ENCODE measurements at regions not wholly inside any gene's neighbourhood (a gene's known extent, or its start where the extent isn't known, plus 50 kb on each side); places are given as distances from the start of the nearest gene placed in this dataset.

DNA sequence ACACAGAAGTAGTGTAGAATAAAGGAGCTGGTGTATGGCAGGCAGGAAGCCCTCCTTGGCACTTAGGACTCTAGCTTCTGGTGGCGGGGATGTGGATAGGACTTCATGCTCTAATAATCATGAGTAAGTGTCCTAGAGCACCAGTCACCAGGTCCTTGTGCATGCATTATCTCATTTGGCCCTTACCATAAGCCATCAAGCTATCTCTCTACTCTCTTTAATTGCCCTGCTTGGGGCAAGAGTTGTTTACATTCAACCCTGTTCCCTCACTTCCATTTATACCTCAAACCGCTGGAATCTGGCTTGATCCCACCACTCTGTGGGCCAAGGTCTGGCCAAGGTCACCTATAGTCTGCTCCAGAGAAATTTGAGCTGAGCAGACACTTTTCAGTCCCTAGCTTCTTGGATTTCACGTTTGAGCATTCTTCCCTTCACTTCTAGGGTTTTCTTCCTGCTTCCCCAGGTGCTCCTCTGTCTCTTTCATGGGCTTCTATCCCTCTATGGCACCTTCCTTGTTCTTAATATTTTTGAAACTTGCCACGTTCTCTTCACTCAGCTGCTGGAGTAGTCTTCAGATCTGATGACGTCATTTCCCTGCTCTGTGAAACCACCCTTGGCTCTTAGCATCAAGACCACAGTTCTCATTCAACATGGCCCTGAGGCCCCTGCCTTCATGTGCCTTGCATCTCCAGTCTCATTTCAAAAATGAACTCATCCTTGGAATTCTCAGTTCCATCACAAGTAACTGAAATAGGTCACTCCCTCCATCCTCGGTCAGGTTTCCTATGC, 94.9 kb upstream of the GATA6 start:
- no peak for DNase-seq

- no peak for DNase-seq
These were observed 89.4 kb upstream of the GATA6 start for GRCh38 chr18:22080035-22080434.

GRCh38 chr18:22082408-22082807, 87.0 kb upstream of the GATA6 start:
- no peak for DNase-seq

DNA sequence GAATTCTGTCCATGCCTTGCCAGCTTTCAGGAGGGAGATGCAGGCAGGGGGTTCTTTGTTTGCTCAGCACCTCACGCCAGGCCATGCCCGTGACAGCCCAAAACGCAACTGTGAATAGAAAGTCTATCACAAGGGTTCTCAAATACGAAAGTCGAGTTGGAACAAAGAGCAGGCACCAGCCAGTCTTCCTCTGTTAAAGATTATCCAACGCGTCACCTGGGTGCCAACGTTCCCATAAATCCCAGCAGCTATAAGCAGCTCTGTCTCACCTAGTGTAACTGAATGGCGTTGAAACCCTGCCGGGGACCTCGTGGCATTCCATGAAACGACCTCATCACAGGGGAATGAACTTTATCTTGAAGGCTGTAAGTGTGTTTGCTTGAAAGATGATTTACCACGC, 84.8 kb upstream of the GATA6 start:
- DNase-seq, result no peak

GRCh38 chr18:22086973-22087372, 82.4 kb upstream of the GATA6 start:
- DNase-seq, result no peak

- no peak for DNase-seq
These were observed 81.4 kb upstream of the GATA6 start for GRCh38 chr18:22088029-22088428.

GRCh38 chr18:22088996-22089640, 80.3 kb upstream of the GATA6 start:
- no peak for DNase-seq

- DNase-seq, result no peak
These were observed 78.0 kb upstream of the GATA6 start for GRCh38 chr18:22091341-22091740.

DNA sequence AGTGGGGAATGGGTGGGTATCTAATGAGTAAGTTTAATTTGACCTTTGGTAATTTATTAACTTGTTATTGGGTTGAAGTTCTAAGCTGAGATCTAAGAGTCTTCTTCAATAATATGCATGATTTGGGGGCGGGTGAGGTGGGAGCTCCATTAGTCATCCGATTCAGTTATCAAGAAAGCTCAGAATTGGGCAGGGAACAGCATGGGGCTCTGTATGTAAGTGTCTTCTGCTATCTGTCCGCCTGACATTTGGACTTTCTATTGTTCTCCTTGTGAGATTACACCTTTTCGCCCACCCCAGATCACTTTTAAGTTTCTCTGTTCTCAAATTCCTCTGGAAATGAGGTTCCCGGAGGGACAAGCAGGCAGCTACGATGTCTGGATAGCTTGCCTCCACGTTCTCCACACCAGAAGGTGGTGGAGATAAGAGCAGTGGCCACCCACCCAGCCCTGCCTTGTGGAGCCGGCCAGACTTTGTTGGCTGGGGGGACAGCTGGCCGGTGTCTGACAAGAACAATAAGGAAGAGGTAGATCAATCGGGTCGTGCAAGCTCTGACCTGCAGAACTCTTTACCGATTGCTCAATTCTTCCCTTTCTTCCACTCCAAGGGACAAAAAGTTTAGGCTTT, 75.5 kb upstream of the GATA6 start:
- DNase-seq, result no peak

GRCh38 chr18:22094358-22094734, 75.0 kb upstream of the GATA6 start:
- no peak for DNase-seq

DNA sequence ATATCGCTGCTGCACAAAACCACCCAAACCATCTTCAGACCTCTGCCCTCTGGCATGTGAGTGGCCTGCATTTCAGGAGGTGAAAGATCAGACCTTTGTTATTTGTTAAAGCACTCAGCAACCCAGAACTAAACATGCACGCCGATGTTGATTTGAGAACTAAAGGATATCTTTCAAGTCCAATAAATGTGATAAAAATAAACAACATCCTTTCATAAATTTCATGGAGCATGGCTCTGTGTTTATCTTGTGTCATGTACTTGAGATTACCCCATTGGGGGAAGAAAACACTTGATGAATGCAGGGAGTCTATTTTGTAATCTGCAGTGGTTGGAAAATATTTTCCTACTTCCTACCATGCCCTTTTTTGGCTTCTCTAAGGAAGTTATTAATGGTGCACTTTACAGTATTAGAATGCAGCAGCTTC, 70.8 kb upstream of the GATA6 start:
- DNase-seq, result no peak

DNA sequence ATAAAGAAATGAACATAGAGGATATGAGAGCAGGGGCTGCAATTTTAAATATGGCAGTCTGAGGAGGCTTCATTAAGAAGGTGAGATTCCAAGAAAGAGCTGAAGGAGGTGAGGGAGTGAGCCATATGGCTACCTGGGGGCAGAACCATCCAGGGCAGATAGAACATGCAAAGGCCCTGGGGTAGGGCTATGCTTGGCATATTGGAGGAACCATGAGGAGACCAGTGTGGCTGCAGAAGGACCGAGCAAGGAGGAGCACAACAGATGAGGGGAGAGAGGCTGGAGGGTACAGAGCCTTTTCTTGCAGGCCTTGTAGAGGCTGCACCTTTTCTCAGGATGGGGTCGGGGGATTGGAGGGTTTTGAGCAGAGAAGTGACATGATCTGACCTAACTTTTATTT, 69.5 kb upstream of the GATA6 start:
- no peak for DNase-seq

DNA sequence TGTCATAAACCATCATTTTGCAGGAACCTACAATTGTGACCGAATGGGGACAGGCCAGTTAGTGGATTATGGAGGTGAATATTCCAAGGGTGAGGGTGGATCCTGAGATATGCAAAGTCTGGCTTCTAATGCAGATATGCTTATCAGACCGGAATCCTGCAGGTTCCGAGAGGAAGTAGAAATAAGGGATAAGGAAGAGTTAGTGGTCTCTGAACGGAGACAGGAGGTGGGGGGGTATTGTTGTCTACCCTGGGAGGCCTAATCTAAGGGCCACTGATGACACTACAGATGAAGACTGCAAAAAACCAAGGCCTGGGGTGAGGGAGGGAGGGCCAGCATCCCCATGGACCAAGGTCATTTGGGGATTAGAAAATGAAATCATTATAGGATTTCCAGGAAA, 67.7 kb upstream of the GATA6 start:
- DNase-seq, result no peak

DNA sequence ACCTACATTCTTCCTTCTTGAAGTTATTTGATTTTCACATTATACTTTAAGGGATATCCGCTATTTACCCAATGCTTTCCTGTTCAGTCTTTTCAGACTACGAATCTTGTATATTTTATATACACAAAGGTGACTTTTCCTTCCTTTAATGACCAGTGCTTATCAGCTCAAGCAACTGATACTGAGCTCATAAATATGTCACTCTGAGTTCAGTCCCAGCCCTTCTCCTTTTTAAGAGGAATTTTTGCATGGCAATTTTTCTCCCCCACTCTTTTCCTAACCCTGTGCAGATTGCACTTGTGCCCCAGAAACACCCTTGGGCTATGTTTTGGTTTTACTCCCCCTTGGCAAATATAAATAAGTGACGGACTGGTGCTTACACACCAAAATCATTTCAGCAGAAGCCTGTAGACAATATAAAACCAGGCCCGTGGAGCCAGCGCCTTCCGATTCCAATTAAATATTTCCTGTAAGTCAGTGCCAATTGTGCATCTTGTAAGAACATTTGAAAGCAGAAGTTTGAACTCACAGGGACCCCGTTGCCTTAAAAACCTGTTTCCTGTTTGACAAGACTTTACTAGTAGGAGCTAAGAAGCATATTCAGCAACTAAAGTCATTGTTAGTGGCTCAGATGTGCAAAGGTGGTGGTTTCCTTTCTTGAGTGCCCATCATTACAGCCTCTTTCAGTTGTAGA, 66.3 kb upstream of the GATA6 start:
- DNase-seq, result no peak

- DNase-seq, result no peak
These were observed 65.8 kb upstream of the GATA6 start for GRCh38 chr18:22103647-22104031.

DNA sequence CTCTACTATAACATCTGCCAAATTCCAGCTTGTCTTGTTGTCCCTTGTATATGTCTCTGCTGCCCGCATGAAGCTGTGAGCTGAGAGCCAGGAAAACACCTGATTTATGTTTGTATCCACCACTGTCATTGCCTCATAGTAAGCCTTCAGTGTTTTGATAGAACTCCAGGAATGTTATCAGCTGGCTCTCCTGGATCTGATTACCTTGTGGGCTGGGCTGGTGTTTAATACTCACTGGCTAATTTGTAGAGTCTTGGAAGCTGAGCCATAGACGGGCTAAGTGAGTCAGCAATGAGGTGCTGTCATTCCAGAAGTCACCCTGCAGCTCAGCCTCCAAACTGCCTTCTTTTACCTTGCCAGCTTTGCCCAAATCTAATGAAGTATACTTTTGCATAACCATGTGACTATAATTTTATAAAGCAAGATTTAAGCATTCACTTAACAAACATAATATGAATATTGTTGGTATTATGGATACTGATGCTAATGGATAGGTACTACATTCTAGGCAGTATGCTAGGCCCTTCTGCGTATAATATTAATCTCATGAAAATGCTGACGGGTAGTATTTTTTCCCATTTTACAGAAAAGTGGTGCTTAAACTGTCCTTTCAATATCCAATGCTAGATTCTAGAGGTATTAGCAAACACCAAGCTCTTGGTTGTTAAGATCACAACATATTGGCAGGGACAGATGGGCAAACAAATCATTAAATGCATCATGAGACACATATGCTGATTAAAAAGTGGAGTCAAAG, 62.7 kb upstream of the GATA6 start:
- no peak for DNase-seq

DNA sequence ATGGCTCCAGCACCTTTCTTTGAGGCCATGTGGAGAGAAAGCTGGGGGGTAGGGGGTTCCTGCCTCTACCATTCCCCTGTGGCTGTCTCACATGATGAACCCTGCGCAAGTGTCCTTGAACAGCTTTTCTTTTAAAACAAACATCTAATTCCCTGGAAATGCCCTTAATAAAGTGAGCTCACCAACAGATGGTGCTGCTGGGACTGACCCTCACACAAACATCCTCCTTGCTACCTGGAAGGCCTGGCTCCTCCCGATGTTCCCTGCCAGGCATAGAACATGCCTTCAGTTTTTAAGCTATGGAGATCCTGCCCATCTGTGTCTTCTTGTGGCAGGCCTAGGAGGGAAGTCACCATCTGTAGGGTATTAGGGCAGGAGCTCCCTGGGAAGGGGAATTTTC, 60.7 kb upstream of the GATA6 start:
- no peak for DNase-seq

DNA sequence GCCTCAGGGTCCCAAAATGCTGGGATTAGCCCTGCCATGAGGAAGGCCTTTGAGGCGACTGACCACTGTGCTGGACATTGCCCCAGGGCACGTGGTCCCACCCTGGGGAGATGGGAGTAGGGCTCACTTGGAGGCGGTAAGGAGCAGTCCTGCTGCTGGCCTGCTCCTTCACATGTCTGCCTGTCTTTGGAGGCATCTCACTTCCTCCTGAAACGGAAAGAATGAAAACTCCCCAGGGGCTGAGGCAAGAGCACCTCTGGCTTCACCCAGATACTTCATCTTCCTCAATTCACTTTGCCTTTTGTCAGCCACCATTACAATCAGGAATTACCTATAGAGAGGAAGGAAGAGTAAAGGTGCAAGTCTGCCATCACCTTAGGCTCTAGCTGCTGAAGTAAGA, 59.9 kb upstream of the GATA6 start:
- DNase-seq, result no peak

GRCh38 chr18:22110461-22110924, 58.9 kb upstream of the GATA6 start:
- no peak for DNase-seq

DNA sequence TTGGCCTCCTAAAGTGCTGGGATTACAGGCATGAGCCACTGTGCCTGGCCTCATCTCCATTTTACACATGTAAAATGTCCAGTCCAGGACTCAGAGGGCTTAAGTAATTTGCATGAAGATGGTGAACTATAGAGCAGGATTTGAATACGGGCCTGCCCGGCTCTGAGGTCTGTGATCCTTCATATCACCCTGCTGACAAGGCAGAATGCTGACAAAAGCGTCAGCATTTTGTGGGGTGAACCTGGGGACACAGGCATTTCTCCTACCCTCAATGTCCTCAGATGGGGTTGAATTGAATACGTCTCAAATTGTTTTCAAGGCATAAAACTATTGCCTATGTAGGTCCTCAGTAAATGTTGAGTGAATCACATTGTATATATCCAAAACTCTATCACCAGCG, 57.2 kb upstream of the GATA6 start:
- no peak for DNase-seq

DNA sequence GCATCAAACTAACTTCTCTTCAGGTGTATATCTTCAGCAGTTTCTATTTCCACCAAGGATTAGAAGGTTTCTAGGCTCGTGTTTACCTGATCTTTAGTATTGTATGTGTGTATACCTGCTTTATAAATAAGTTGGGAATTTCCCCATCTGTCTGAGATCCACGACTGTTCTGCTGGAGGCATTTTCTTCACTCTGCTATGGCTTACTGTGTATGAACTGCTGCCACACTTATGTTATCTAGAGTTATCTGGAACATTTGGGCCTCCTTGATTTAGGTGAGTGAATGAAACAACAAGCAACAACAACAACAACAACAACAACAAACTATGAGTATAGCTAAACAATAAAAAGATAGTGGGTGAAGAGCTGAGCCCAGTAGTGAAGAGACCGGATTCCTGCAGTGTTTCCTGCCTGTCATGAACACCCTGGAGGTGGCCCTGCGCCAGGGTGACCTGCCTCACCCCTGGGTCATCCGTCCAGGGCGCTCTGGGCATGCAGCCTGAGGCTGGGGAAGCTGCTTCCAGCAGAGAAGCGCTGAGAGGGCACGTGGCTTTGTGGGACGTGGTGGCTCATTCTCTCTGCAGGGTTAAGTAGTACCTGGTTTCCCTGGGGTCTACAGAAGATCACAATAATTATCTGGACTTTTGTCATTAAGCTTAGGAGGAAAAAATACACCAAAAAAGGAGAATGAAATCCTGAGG, 56.1 kb upstream of the GATA6 start:
- no peak for DNase-seq
